ENCODE measurements at regions not wholly inside any gene's neighbourhood (a gene's known extent, or its start where the extent isn't known, plus 50 kb on each side); places are given as distances from the start of the nearest gene placed in this dataset.
"Not testable (repeated sequence)": the region's sequence is repeated elsewhere in the genome, so short reads cannot be mapped to it uniquely, and the experiment has no call there.

- no peak overlapping the region for H3K27ac ChIP-seq (ENCODE audit: low read depth, low read length)
- no peaks in the 10 kb centered on the region for H3K27me3 ChIP-seq (ENCODE audit: control insufficient read depth in 1 of 2, insufficient read depth in 2 of 2, low read length in 2 of 2)
- H3K9me3 ChIP-seq (ENCODE audit: control insufficient read depth in 1 of 2, low read length in 2 of 2) = no peaks in the 10 kb centered on the region
- H3K4me3 ChIP-seq (ENCODE audit: low read depth in 1 of 2, low read length in 2 of 2) = no peak overlapping the region
- no peaks in the 10 kb centered on the region for H3K36me3 ChIP-seq (ENCODE audit: control insufficient read depth in 1 of 2, insufficient read depth in 2 of 2, low read length in 2 of 2)
- H3K4me1 ChIP-seq (ENCODE audit: control insufficient read depth in 1 of 2, insufficient read depth in 2 of 2, low read length in 2 of 2) = no peaks in the 10 kb centered on the region
- no peak overlapping the region for H3K9ac ChIP-seq (ENCODE audit: low read depth in 1 of 2, low read length in 2 of 2)
These were observed 67.8 kb upstream of the ARL4C start for GRCh38 chr2:234564699-234565098.

GRCh38 chr2:234559609-234560008 lies 62.7 kb upstream of the ARL4C start:
- no peaks in the 10 kb centered on the region for H3K4me1 ChIP-seq (ENCODE audit: control insufficient read depth in 1 of 2, insufficient read depth in 2 of 2, low read length in 2 of 2)
- no peak overlapping the region for H3K27ac ChIP-seq (ENCODE audit: low read depth, low read length)
- H3K27me3 ChIP-seq (ENCODE audit: control insufficient read depth in 1 of 2, insufficient read depth in 2 of 2, low read length in 2 of 2) = no peaks in the 10 kb centered on the region
- no peaks in the 10 kb centered on the region for H3K36me3 ChIP-seq (ENCODE audit: control insufficient read depth in 1 of 2, insufficient read depth in 2 of 2, low read length in 2 of 2)
- H3K4me3 ChIP-seq (ENCODE audit: low read depth in 1 of 2, low read length in 2 of 2) = no peak overlapping the region
- H3K9me3 ChIP-seq (ENCODE audit: control insufficient read depth in 1 of 2, low read length in 2 of 2) = peaks cover 0 to 3% of the 10 kb centered on the region in 2 donors
- H3K9ac ChIP-seq (ENCODE audit: low read depth in 1 of 2, low read length in 2 of 2) = no peak overlapping the region

GRCh38 chr2:234558642-234559041 lies 61.8 kb upstream of the ARL4C start:
- peaks cover 0 to 3% of the 10 kb centered on the region in 2 donors for H3K9me3 ChIP-seq (ENCODE audit: control insufficient read depth in 1 of 2, low read length in 2 of 2)
- H3K4me1 ChIP-seq (ENCODE audit: control insufficient read depth in 1 of 2, insufficient read depth in 2 of 2, low read length in 2 of 2) = no peaks in the 10 kb centered on the region
- no peak overlapping the region for H3K27ac ChIP-seq (ENCODE audit: low read depth, low read length)
- H3K36me3 ChIP-seq (ENCODE audit: control insufficient read depth in 1 of 2, insufficient read depth in 2 of 2, low read length in 2 of 2) = no peaks in the 10 kb centered on the region
- no peak overlapping the region for H3K4me3 ChIP-seq (ENCODE audit: low read depth in 1 of 2, low read length in 2 of 2)
- H3K27me3 ChIP-seq (ENCODE audit: control insufficient read depth in 1 of 2, insufficient read depth in 2 of 2, low read length in 2 of 2) = no peaks in the 10 kb centered on the region
- no peak overlapping the region for H3K9ac ChIP-seq (ENCODE audit: low read depth in 1 of 2, low read length in 2 of 2)

- Histone ChIP-seq H3K4me1 (ENCODE audit: control insufficient read depth in 1 of 2, insufficient read depth in 2 of 2, low read length in 2 of 2) (no peaks in the 10 kb centered on the region), H3K27ac (ENCODE audit: low read depth, low read length) (no peak overlapping the region), H3K9me3 (ENCODE audit: control insufficient read depth in 1 of 2, low read length in 2 of 2) (peaks cover 0 to 3% of the 10 kb centered on the region in 2 donors), H3K9ac (ENCODE audit: low read depth in 1 of 2, low read length in 2 of 2) (no peak overlapping the region), H3K4me3 (ENCODE audit: low read depth in 1 of 2, low read length in 2 of 2) (no peak overlapping the region), H3K36me3 (ENCODE audit: control insufficient read depth in 1 of 2, insufficient read depth in 2 of 2, low read length in 2 of 2) (no peaks in the 10 kb centered on the region), H3K27me3 (ENCODE audit: control insufficient read depth in 1 of 2, insufficient read depth in 2 of 2, low read length in 2 of 2) (no peaks in the 10 kb centered on the region)
These were observed 60.1 kb upstream of the ARL4C start for GRCh38 chr2:234556848-234557573.

GRCh38 chr2:234555616-234556249 lies 58.9 kb upstream of the ARL4C start:
- H3K9me3 ChIP-seq (ENCODE audit: control insufficient read depth in 1 of 2, low read length in 2 of 2) = peaks cover 0 to 3% of the 10 kb centered on the region in 2 donors
- no peaks in the 10 kb centered on the region for H3K36me3 ChIP-seq (ENCODE audit: control insufficient read depth in 1 of 2, insufficient read depth in 2 of 2, low read length in 2 of 2)
- H3K9ac ChIP-seq (ENCODE audit: low read depth in 1 of 2, low read length in 2 of 2) = no peak overlapping the region
- no peak overlapping the region for H3K4me3 ChIP-seq (ENCODE audit: low read depth in 1 of 2, low read length in 2 of 2)
- no peaks in the 10 kb centered on the region for H3K27me3 ChIP-seq (ENCODE audit: control insufficient read depth in 1 of 2, insufficient read depth in 2 of 2, low read length in 2 of 2)
- H3K27ac ChIP-seq (ENCODE audit: low read depth, low read length) = no peak overlapping the region
- no peaks in the 10 kb centered on the region for H3K4me1 ChIP-seq (ENCODE audit: control insufficient read depth in 1 of 2, insufficient read depth in 2 of 2, low read length in 2 of 2)

GRCh38 chr2:234555161-234555560 lies 58.3 kb upstream of the ARL4C start:
- Histone ChIP-seq H3K9ac (ENCODE audit: low read depth in 1 of 2, low read length in 2 of 2) (no peak overlapping the region), H3K4me1 (ENCODE audit: control insufficient read depth in 1 of 2, insufficient read depth in 2 of 2, low read length in 2 of 2) (no peaks in the 10 kb centered on the region), H3K36me3 (ENCODE audit: control insufficient read depth in 1 of 2, insufficient read depth in 2 of 2, low read length in 2 of 2) (no peaks in the 10 kb centered on the region), H3K4me3 (ENCODE audit: low read depth in 1 of 2, low read length in 2 of 2) (no peak overlapping the region), H3K27ac (ENCODE audit: low read depth, low read length) (no peak overlapping the region), H3K9me3 (ENCODE audit: control insufficient read depth in 1 of 2, low read length in 2 of 2) (peaks cover 0 to 3% of the 10 kb centered on the region in 2 donors), H3K27me3 (ENCODE audit: control insufficient read depth in 1 of 2, insufficient read depth in 2 of 2, low read length in 2 of 2) (no peaks in the 10 kb centered on the region)

- not testable (repeated sequence) for H3K4me3 ChIP-seq (ENCODE audit: low read depth in 1 of 2, low read length in 2 of 2); H3K36me3 ChIP-seq (ENCODE audit: control insufficient read depth in 1 of 2, insufficient read depth in 2 of 2, low read length in 2 of 2); H3K27ac ChIP-seq (ENCODE audit: low read depth, low read length); H3K9ac ChIP-seq (ENCODE audit: low read depth in 1 of 2, low read length in 2 of 2); H3K9me3 ChIP-seq (ENCODE audit: control insufficient read depth in 1 of 2, low read length in 2 of 2); H3K4me1 ChIP-seq (ENCODE audit: control insufficient read depth in 1 of 2, insufficient read depth in 2 of 2, low read length in 2 of 2); H3K27me3 ChIP-seq (ENCODE audit: control insufficient read depth in 1 of 2, insufficient read depth in 2 of 2, low read length in 2 of 2)
These were observed 56.3 kb upstream of the ARL4C start for GRCh38 chr2:234553223-234553622.

GRCh38 chr2:234550511-234551107 lies 53.7 kb upstream of the ARL4C start:
- H3K9ac ChIP-seq (ENCODE audit: low read depth in 1 of 2, low read length in 2 of 2) = no peak overlapping the region
- no peak overlapping the region for H3K27ac ChIP-seq (ENCODE audit: low read depth, low read length)
- H3K36me3 ChIP-seq (ENCODE audit: control insufficient read depth in 1 of 2, insufficient read depth in 2 of 2, low read length in 2 of 2) = no peaks in the 10 kb centered on the region
- H3K27me3 ChIP-seq (ENCODE audit: control insufficient read depth in 1 of 2, insufficient read depth in 2 of 2, low read length in 2 of 2) = no peaks in the 10 kb centered on the region
- no peak overlapping the region for H3K4me3 ChIP-seq (ENCODE audit: low read depth in 1 of 2, low read length in 2 of 2)
- no peaks in the 10 kb centered on the region for H3K4me1 ChIP-seq (ENCODE audit: control insufficient read depth in 1 of 2, insufficient read depth in 2 of 2, low read length in 2 of 2)
- peaks cover 0 to 3% of the 10 kb centered on the region in 2 donors for H3K9me3 ChIP-seq (ENCODE audit: control insufficient read depth in 1 of 2, low read length in 2 of 2)

GRCh38 chr2:234550056-234550455 lies 53.2 kb upstream of the ARL4C start:
- Histone ChIP-seq H3K27me3 (ENCODE audit: control insufficient read depth in 1 of 2, insufficient read depth in 2 of 2, low read length in 2 of 2) (no peaks in the 10 kb centered on the region), H3K4me1 (ENCODE audit: control insufficient read depth in 1 of 2, insufficient read depth in 2 of 2, low read length in 2 of 2) (no peaks in the 10 kb centered on the region), H3K9ac (ENCODE audit: low read depth in 1 of 2, low read length in 2 of 2) (no peak overlapping the region), H3K9me3 (ENCODE audit: control insufficient read depth in 1 of 2, low read length in 2 of 2) (peaks cover 0 to 1% of the 10 kb centered on the region in 2 donors), H3K36me3 (ENCODE audit: control insufficient read depth in 1 of 2, insufficient read depth in 2 of 2, low read length in 2 of 2) (no peaks in the 10 kb centered on the region), H3K27ac (ENCODE audit: low read depth, low read length) (no peak overlapping the region), H3K4me3 (ENCODE audit: low read depth in 1 of 2, low read length in 2 of 2) (no peak overlapping the region)

GRCh38 chr2:234548695-234549420 lies 52.0 kb upstream of the ARL4C start:
- H3K27ac ChIP-seq (ENCODE audit: low read depth, low read length) = no peak overlapping the region

More at GRCh38 chr2:234548695-234549420, 52.0 kb upstream of the ARL4C start:
- H3K4me3 ChIP-seq (ENCODE audit: low read depth in 1 of 2, low read length in 2 of 2) = no peak overlapping the region
- H3K36me3 ChIP-seq (ENCODE audit: control insufficient read depth in 1 of 2, insufficient read depth in 2 of 2, low read length in 2 of 2) = no peaks in the 10 kb centered on the region
- H3K27me3 ChIP-seq (ENCODE audit: control insufficient read depth in 1 of 2, insufficient read depth in 2 of 2, low read length in 2 of 2) = peaks cover 0 to 5% of the 10 kb centered on the region in 2 donors
- H3K9me3 ChIP-seq (ENCODE audit: control insufficient read depth in 1 of 2, low read length in 2 of 2) = no peaks in the 10 kb centered on the region
- H3K9ac ChIP-seq (ENCODE audit: low read depth in 1 of 2, low read length in 2 of 2) = no peak overlapping the region
- H3K4me1 ChIP-seq (ENCODE audit: control insufficient read depth in 1 of 2, insufficient read depth in 2 of 2, low read length in 2 of 2) = no peaks in the 10 kb centered on the region
